Right atrium auricular region (tissue), 2 donors: ENCODE measurements at regions not wholly inside any gene's neighbourhood (a gene's known extent, or its start where the extent isn't known, plus 50 kb on each side); places are given as distances from the start of the nearest gene placed in this dataset.

Experiments used
- DNase-seq: peaks from one replicate; pipeline ENCODE4 v3.0.0-alpha.2; 2019; ENCODE audit warnings: low spot score
- H3K27ac ChIP-seq, 2 donors: fragments of 200-600 bp; sonication (generic); 1 replicate in 1 of 2; 2 replicates in 1 of 2; pipeline ENCODE4 v1.5.1; 2016 to 2019
- H3K27me3 ChIP-seq, 2 donors: fragments of 200-600 bp; sonication (generic); one replicate each; pipeline versions ENCODE4 v1.5.1 to v1.6.0; 2017 to 2019
- H3K36me3 ChIP-seq: fragments of 200-600 bp; sonication (generic); one replicate; pipeline ENCODE4 v1.5.1; 2016
- H3K4me1 ChIP-seq, 2 donors: fragments of 200-600 bp; sonication (generic); one replicate each; pipeline versions ENCODE4 v1.5.1 to v1.6.0; 2017 to 2019
- H3K4me3 ChIP-seq, 2 donors: fragments of 200-600 bp; sonication (generic); 1 replicate in 1 of 2; 2 replicates in 1 of 2; pipeline ENCODE4 v1.5.1; 2017 to 2019; ENCODE audit warnings: mild to moderate bottlenecking in 1 of 2, moderate library complexity in 1 of 2
- H3K9me3 ChIP-seq, 2 donors: fragments of 200-600 bp; sonication (generic); one replicate each; pipeline ENCODE4 v1.5.1; 2019
- CTCF ChIP-seq, 2 donors: fragments of 200-600 bp; sonication (generic); IDR thresholded peaks; one replicate each; pipeline ENCODE4 v1.5.1; 2019; ENCODE audit warnings: antibody characterized with exemption in 2 of 2

DNA sequence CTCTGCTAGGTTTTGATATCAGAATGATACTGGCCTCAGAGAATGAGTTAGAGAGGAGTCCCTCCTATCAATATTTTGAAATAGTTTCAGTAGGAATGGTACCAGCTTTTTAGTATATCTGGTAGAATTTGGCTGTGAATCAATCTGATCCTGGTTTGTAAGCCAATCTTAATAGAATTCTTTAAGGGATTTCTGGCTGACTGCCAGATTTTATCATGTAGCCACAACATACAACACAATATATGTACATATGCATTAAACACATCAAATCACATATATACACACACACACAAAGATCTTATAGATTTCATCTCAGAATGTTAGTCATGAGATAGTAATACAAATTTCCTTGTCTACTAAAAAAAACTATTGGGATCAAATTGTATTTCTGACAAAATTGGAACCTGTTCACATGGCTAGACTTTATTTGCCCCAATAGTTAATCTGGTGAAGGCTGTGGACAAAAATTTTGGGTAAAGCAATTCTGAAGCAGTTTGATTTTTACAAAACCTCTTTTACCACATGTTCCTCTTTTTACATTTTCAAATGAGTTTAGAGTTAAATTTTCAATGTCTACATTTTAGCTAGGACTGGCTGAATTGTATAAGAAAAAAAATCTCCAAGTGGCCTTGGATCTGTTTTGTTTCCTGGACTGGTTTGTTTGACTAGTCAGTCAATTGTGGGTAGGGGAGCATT lies 151.7 kb downstream of the FASLG start:
- no peak for TF ChIP-seq CTCF (IDR thresholded peaks at IDR 0.05)

DNA sequence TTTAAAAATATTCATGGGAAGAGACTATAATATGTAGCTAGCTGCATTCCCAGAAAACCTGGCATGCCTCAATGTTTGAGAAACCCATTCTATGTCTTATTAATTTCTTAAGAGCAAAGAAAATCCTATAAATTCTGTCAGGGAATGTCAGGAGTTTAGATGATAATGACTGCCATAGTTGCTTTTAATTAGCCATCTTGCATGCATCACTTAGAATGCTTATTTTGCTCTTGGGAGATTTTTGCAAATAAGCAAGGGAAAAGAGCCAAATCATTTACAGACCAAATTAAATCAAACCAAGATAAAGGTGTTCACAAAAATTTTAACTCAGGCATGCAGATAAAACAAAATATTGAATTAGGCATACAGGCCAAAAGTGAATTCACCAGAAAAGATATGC lies 152.8 kb downstream of the FASLG start:
- DNase-seq: no peak
- Histone ChIP-seq H3K27ac (no peak overlapping the region), H3K9me3 (no peaks in the 10 kb centered on the region), H3K36me3 (no peaks in the 10 kb centered on the region), H3K4me1 (no peaks in the 10 kb centered on the region), H3K4me3 (no peak overlapping the region), H3K27me3 (no peaks in the 10 kb centered on the region)
- no peak for TF ChIP-seq CTCF (IDR thresholded peaks at IDR 0.05)

More for the DNA sequence above, 151.7 kb downstream of the FASLG start:
- no peak overlapping the region for H3K4me3 ChIP-seq
- no peaks in the 10 kb centered on the region for H3K27me3 ChIP-seq
- no peak for DNase-seq
- no peaks in the 10 kb centered on the region for H3K36me3 ChIP-seq
- no peaks in the 10 kb centered on the region for H3K4me1 ChIP-seq
- H3K9me3 ChIP-seq: no peaks in the 10 kb centered on the region
- no peak overlapping the region for H3K27ac ChIP-seq

DNA sequence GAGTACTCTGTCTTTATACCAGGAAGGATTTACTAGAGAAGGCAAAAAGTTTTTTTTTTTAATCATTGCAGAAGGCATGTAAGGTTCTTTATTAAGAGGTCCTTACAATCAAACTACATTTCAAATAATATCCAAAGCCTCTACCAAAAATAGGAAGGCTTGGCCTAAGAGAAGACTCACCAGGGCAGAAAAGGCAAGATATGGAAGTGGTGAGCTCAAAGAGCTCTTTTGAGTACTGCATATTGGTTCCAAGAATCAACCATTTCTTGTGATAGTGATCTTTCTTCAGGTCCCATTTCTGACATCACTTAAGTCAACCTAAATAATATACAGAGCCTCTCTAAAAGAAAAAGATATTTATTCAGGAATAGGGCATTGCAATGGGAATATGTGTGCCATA lies 153.2 kb downstream of the FASLG start:
- H3K9me3 ChIP-seq: no peaks in the 10 kb centered on the region
- H3K27me3 ChIP-seq: no peaks in the 10 kb centered on the region
- no peaks in the 10 kb centered on the region for H3K36me3 ChIP-seq
- no peak for TF ChIP-seq CTCF (IDR thresholded peaks at IDR 0.05)
- no peak for DNase-seq
- H3K27ac ChIP-seq: no peak overlapping the region
- H3K4me3 ChIP-seq: no peak overlapping the region
- no peaks in the 10 kb centered on the region for H3K4me1 ChIP-seq

DNA sequence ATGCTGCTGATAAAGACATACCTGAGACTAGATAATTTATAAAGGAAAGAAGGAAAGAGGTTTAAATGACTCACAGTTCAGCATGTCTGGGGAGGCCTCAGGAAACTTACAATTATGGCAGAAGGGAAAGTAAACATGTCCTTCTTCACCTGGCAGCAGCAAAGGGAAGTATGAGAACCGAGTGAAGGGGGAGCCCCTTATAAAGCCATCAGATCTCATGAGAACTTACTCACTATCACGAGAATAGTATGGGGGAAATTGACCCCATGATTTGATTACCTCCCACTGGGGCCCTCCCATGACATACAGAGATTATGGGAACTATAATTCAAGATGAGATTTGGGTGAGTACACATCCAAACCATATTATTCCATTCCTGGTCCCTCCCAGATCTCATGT lies 154.4 kb downstream of the FASLG start:
- H3K27me3 ChIP-seq: no peaks in the 10 kb centered on the region
- no peak overlapping the region for H3K4me3 ChIP-seq
- H3K36me3 ChIP-seq: no peaks in the 10 kb centered on the region
- TF ChIP-seq CTCF (IDR thresholded peaks at IDR 0.05): no peak
- no peak for DNase-seq
- no peaks in the 10 kb centered on the region for H3K4me1 ChIP-seq
- H3K9me3 ChIP-seq: no peaks in the 10 kb centered on the region
- no peak overlapping the region for H3K27ac ChIP-seq

GRCh38 chr1:172814428-172814827 lies 155.5 kb downstream of the FASLG start:
- Histone ChIP-seq H3K4me1 (peaks cover 0 to 7% of the 10 kb centered on the region in 2 donors), H3K36me3 (no peaks in the 10 kb centered on the region), H3K27me3 (no peaks in the 10 kb centered on the region), H3K27ac (no peak overlapping the region), H3K9me3 (no peaks in the 10 kb centered on the region), H3K4me3 (no peak overlapping the region)
- DNase-seq: no peak
- no peak for TF ChIP-seq CTCF (IDR thresholded peaks at IDR 0.05)

DNA sequence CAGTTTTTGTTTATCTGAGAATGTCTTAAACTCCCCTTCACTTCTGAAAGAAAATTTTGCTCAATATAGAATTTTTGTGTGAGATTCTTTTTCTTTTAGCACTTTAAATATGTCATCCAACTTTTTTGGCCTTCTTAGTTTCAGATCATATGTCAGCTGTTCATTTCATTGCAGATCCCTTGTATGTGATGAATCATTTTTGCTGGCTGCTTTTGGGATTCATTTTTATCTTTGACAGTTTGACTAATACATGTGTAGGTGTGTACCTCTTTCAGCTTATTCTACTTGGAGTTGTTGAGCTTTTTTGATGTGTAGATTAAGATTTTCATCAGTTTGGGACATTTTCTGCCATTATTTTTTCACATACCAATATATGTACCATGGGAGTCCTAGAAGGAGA lies 156.8 kb downstream of the FASLG start:
- Histone ChIP-seq H3K36me3 (no peaks in the 10 kb centered on the region), H3K4me3 (no peak overlapping the region), H3K27me3 (no peaks in the 10 kb centered on the region), H3K27ac (no peak overlapping the region), H3K4me1 (peaks cover 0 to 7% of the 10 kb centered on the region in 2 donors), H3K9me3 (no peaks in the 10 kb centered on the region)
- DNase-seq: no peak
- TF ChIP-seq CTCF (IDR thresholded peaks at IDR 0.05): no peak
